A549 (cell line): ENCODE measurements at regions not wholly inside any gene's neighbourhood (a gene's known extent, or its start where the extent isn't known, plus 50 kb on each side); places are given as distances from the start of the nearest gene placed in this dataset.

Source experiments
- ATAC-seq, 2 experiments: fragments of 200-7000 bp in 1 of 2; fragments of >200 bp in 1 of 2; cut with Nextera tagmentation in 1 of 2; cut with Tn5 transposase in 1 of 2; 3 replicates each; pipeline versions ENCODE4 v1.8.0 to v1.9.1; 2018 to 2020; ENCODE audit warnings: mild to moderate bottlenecking in 1 of 2, moderate library complexity in 1 of 2
- CTCF ChIA-PET: fragments of 300-600 bp; sonication (Branson Sonifier 250); formaldehyde crosslinking; extraction: SDS; loops from one replicate; lab custom pipeline; 2021; ENCODE audit warnings: antibody characterized with exemption, inconsistent platforms; lab: Yijun Ruan, JAX
- POLR2A ChIA-PET: fragments of 350-600 bp; formaldehyde crosslinking; extraction: SDS; loops from one replicate; lab custom pipeline; 2021; ENCODE audit warnings: antibody characterized with exemption, inconsistent platforms; lab: Yijun Ruan, JAX
- DNase-seq, 2 experiments: peaks; one replicate each; pipeline versions ENCODE4 v3.0.0 to v3.0.0-alpha.2; 2011 to 2016; ENCODE audit warnings: low read depth in 1 of 2, low spot score in 1 of 2
- FAIRE-seq: peaks from 2 replicates; lab custom pipeline; 2011; peaks lifted over from hg19 to GRCh38; lab: Jason Lieb, UNC
- H3K27ac ChIP-seq, 2 experiments: fragments of >200 bp; sonication (Bioruptor Twin); formaldehyde crosslinking; 3 replicates each; pipeline ENCODE4 v1.5.1; 2016 to 2017
- H3K4me1 ChIP-seq: fragments of >200 bp; sonication (Bioruptor Twin); formaldehyde crosslinking; 3 replicates; pipeline ENCODE4 v1.6.1; 2016
- H3K4me2 ChIP-seq: fragments of >200 bp; sonication (Bioruptor Twin); formaldehyde crosslinking; 3 replicates; pipeline ENCODE4 v1.6.1; 2016
- H3K4me3 ChIP-seq: fragments of >200 bp; sonication (Bioruptor Twin); formaldehyde crosslinking; 3 replicates; pipeline ENCODE4 v1.5.1; 2016
- H3K9me3 ChIP-seq: fragments of >200 bp; sonication (Bioruptor Twin); formaldehyde crosslinking; 3 replicates; pipeline ENCODE4 v1.6.1; 2016
- BHLHE40 ChIP-seq: IDR thresholded peaks from 2 replicates; pipeline ENCODE4 v1.6.1; 2012; ENCODE audit warnings: low read depth, low read length, inconsistent platforms
- CBX2 ChIP-seq: fragments of 200-600 bp; sonication (generic); IDR thresholded peaks from 2 replicates; pipeline ENCODE4 v1.6.1; 2016; ENCODE audit warnings: low read depth, mild to moderate bottlenecking, borderline replicate concordance
- CBX8 ChIP-seq: fragments of 200-600 bp; sonication (generic); IDR thresholded peaks from 2 replicates; pipeline ENCODE4 v1.6.1; 2016
- EHF ChIP-seq: fragments of 250-450 bp; sonication (Bioruptor Pico); IDR thresholded peaks from 2 replicates; pipeline ENCODE4 v1.5.0; 2020; ENCODE audit warnings: mild to moderate bottlenecking
- EHMT2 ChIP-seq: fragments of 200-600 bp; sonication (generic); IDR thresholded peaks from 2 replicates; pipeline ENCODE4 v1.6.1; 2016; ENCODE audit warnings: antibody characterized with exemption, low read depth, mild to moderate bottlenecking, moderate library complexity
- EP300 ChIP-seq, 2 experiments: fragments of >200 bp; sonication (Bioruptor Twin); formaldehyde crosslinking; IDR thresholded peaks; 2 replicates in 1 of 2; 3 replicates in 1 of 2; pipeline ENCODE4 v1.6.1; 2016 to 2017
- ESRRA ChIP-seq: fragments of 150-350 bp; IDR thresholded peaks from 2 replicates; pipeline ENCODE4 v1.6.1; 2014; ENCODE audit warnings: mild to moderate bottlenecking, low read length, borderline replicate concordance
- HDAC2 ChIP-seq: fragments of 200-600 bp; sonication (generic); IDR thresholded peaks from 2 replicates; pipeline ENCODE4 v1.6.1; 2016
- HES2 ChIP-seq: fragments of >200 bp; sonication (Bioruptor Twin); formaldehyde crosslinking; IDR thresholded peaks from 2 replicates; pipeline ENCODE4 v1.6.1; 2016
- HOXB13 ChIP-seq: fragments of 250-450 bp; sonication (Bioruptor Pico); IDR thresholded peaks from 2 replicates; pipeline ENCODE4 v1.5.0; 2020; ENCODE audit warnings: low read depth, mild to moderate bottlenecking, moderate library complexity
- JUNB ChIP-seq: fragments of >200 bp; sonication (Bioruptor Twin); formaldehyde crosslinking; IDR thresholded peaks from 2 replicates; pipeline ENCODE4 v1.6.1; 2016
- KDM1A ChIP-seq: fragments of 200-600 bp; sonication (generic); IDR thresholded peaks from 2 replicates; pipeline ENCODE4 v1.6.1; 2016; ENCODE audit warnings: low read depth, mild to moderate bottlenecking
- MAFK ChIP-seq: fragments of 450-650 bp; IDR thresholded peaks from 2 replicates; pipeline ENCODE4 v1.6.1; 2014; ENCODE audit not compliant: partially characterized antibody
- NFE2L2 ChIP-seq: fragments of 150-350 bp; conservative IDR thresholded peaks from 2 replicates; pipeline ENCODE4 v1.6.1; 2014; ENCODE audit warnings: low read length
- PHF8 ChIP-seq: fragments of 200-600 bp; sonication (generic); IDR thresholded peaks from 2 replicates; pipeline ENCODE4 v1.6.1; 2016; ENCODE audit warnings: low read depth, mild to moderate bottlenecking, antibody characterized with exemption, moderate library complexity, borderline replicate concordance
- POLR2A ChIP-seq: IDR thresholded peaks from 2 replicates; pipeline ENCODE4 v1.6.1; 2012; ENCODE audit warnings: mild to moderate bottlenecking, low read length
- POLR2AphosphoS2 ChIP-seq: conservative IDR thresholded peaks from 2 replicates; pipeline ENCODE4 v1.6.1; 2012; ENCODE audit warnings: low read length, improper control_type of control experiment, inconsistent platforms
- REST ChIP-seq: fragments of 200-600 bp; sonication (generic); IDR thresholded peaks from 2 replicates; pipeline ENCODE4 v1.6.1; 2016; ENCODE audit warnings: antibody characterized with exemption, mild to moderate bottlenecking, moderate library complexity
- RFX5 ChIP-seq: fragments of 450-650 bp; IDR thresholded peaks from 2 replicates; pipeline ENCODE4 v1.7.1; 2014; ENCODE audit warnings: antibody characterized with exemption, mild to moderate bottlenecking, moderate library complexity
- RNF2 ChIP-seq: fragments of 200-600 bp; sonication (generic); IDR thresholded peaks from 2 replicates; pipeline ENCODE4 v1.6.1; 2016; ENCODE audit warnings: low read depth, mild to moderate bottlenecking, antibody characterized with exemption, moderate library complexity, borderline replicate concordance
- SMC3 ChIP-seq: fragments of >200 bp; sonication (Bioruptor Twin); formaldehyde crosslinking; IDR thresholded peaks from 3 replicates; pipeline ENCODE4 v1.6.1; 2018; ENCODE audit warnings: inconsistent platforms
- TFCP2L1 ChIP-seq: fragments of 250-450 bp; sonication (Bioruptor Pico); IDR thresholded peaks from 2 replicates; pipeline ENCODE4 v1.5.0; 2021; ENCODE audit warnings: mild to moderate bottlenecking
- ZC3H11A ChIP-seq: fragments of 450-650 bp; IDR thresholded peaks from 2 replicates; pipeline ENCODE4 v1.6.1; 2014; ENCODE audit warnings: antibody characterized with exemption, mild to moderate bottlenecking
- ZFP36 ChIP-seq: fragments of 450-650 bp; IDR thresholded peaks from 2 replicates; pipeline ENCODE4 v1.6.1; 2014; ENCODE audit warnings: borderline replicate concordance; ENCODE audit not compliant: partially characterized antibody
- ZNF302 ChIP-seq: fragments of 250-450 bp; sonication (Bioruptor Pico); IDR thresholded peaks from 2 replicates; pipeline ENCODE4 v1.9.0; 2021; ENCODE audit warnings: inconsistent platforms, mild to moderate bottlenecking, moderate library complexity
- WGBS: methylation state at CpG from one replicate; pipeline ENCODE4 v1.1.6; 2017; ENCODE audit errors: missing lambda C conversion rate; 5-methylcytosine and 5-hydroxymethylcytosine counted together
- TF ChIP-seq, protein P1 (sequence below): IDR thresholded peaks from 2 replicates; pipeline ENCODE4 v1.6.1; 2012

- 59% methylated on average over 3 of the region's 3 CpGs for WGBS
- DNase-seq (no peak), ATAC-seq (no peak), FAIRE-seq (no peak)
- Histone ChIP-seq H3K9me3 (no peaks in the 10 kb centered on the region), H3K4me3 (no peak overlapping the region), H3K4me1 (no peaks in the 10 kb centered on the region), H3K4me2 (no peak overlapping the region), H3K27ac (no peak overlapping the region)
- POLR2A ChIA-PET = no interaction called here
- no peak for TF ChIP-seq BHLHE40
- no peak for TF ChIP-seq CBX2
- no peak for TF ChIP-seq REST
- TF ChIP-seq MAFK = no peak
- TF ChIP-seq RFX5 = no peak
- no peak for TF ChIP-seq SMC3
- TF ChIP-seq POLR2A = no peak
- no peak for TF ChIP-seq ZC3H11A
- TF ChIP-seq RNF2 = no peak
- no peak for TF ChIP-seq HES2
- TF ChIP-seq KDM1A = no peak
- TF ChIP-seq TFCP2L1 (CRISPR knock-in tag) = no peak
- no peak for TF ChIP-seq NFE2L2
- no peak for TF ChIP-seq HOXB13 (CRISPR knock-in tag)
- no peak for TF ChIP-seq POLR2AphosphoS2
- no peak for TF ChIP-seq JUNB
- no peak for TF ChIP-seq ESRRA
- no peak for TF ChIP-seq EHF (CRISPR knock-in tag)
- TF ChIP-seq, protein P1, sequence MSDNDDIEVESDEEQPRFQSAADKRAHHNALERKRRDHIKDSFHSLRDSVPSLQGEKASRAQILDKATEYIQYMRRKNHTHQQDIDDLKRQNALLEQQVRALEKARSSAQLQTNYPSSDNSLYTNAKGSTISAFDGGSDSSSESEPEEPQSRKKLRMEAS = no peak
- CTCF ChIA-PET = no interaction called here
Measured at GRCh38 chr6:139482287-139482686, 107.8 kb upstream of the CITED2 start.

- ATAC-seq = no peak
- DNase-seq = no peak
- 72% methylated on average over 10 of the region's 10 CpGs for WGBS
- Histone ChIP-seq H3K4me1 (no peaks in the 10 kb centered on the region), H3K4me3 (no peak overlapping the region), H3K4me2 (no peak overlapping the region), H3K27ac (no peak overlapping the region), H3K9me3 (no peaks in the 10 kb centered on the region)
- ChIA-PET POLR2A (no interaction called here), CTCF (no interaction called here)
- TF ChIP-seq HDAC2 (no peak), ZNF302 (CRISPR knock-in tag) (no peak), POLR2AphosphoS2 (no peak), ZFP36 (no peak), PHF8 (no peak), EHMT2 (no peak), ESRRA (no peak), EP300 (IDR thresholded peaks at IDR 0.05) (no peak), CBX8 (no peak), MAFK (no peak), REST (no peak)
- TF ChIP-seq, protein P1 = no peak
- FAIRE-seq = no peak
Measured at GRCh38 chr6:139480356-139481165, 106.1 kb upstream of the CITED2 start.
